ENCODE measurements at regions not wholly inside any gene's neighbourhood (a gene's known extent, or its start where the extent isn't known, plus 50 kb on each side); places are given as distances from the start of the nearest gene placed in this dataset.
A peak's percentile ranks its signal among the peaks of the same experiment; 100 is the strongest.

DNA sequence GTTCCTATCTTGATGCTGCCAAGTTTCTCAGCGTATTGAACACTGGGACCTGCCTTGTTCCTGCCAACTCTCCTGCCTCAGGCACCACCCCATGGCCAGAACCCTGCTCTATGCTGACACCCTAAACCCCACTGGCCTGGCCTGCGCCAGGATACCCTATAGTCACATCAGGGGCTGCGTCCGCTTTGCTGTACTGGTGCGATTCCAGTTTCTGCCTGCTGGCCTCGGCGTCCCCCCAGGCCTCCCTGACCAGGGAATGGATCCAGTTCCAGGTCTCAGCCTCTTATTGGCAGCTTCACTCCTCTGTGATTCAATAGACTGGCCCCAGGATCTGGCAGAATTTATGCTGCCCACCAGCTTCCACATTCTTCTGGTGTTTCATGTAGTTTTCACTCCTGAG is 55.0 kb downstream of the GPR6 start:
- no peak for DNase-seq (ENCODE audit: low read depth in 2 of 3, low spot score in 2 of 3)

DNA sequence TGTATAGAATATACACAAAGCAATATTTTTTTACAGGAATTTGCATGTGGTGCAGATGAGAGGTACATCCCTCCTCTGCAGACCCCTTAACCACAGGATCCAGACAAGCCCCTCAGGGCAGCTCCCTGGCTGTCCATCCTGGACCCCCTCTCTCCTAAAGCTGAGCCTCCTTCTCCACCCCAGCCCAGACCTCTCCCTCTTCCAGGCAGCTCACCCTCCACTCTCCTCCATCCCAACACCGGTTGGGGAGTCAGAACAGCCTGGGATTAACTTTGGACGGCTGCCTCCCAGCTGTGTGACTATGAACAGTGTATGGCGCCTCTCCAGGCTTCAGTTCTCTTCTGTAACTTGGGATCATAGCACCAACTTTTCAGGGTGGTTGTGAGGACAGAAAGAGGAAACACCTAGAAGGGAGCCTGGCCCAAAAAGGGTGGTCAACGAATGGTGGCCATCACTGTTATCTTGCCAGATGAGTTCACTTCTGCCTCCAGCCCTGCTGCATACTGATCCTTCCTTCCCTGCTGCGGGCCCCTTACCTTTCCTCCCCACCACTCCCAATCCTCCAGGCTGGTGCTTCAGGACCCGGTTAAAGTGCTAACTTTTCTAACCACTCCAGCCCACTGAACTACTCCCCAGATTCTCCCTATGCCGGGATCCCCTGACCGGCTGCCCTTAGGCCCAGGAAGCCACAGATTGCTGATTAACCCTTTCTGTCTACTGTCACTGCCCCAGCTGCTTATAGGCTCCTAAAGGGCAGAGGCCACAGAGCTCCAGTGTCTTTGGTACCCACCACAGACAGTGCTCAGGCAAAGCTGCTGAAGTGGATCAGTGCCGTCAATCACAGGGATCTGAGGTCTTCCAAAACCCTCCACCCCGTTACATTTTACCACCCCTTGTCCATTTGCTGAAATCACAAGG is 55.9 kb downstream of the GPR6 start:
- DNase-seq (ENCODE audit: low read depth in 2 of 3, low spot score in 2 of 3), result no peak

DNA sequence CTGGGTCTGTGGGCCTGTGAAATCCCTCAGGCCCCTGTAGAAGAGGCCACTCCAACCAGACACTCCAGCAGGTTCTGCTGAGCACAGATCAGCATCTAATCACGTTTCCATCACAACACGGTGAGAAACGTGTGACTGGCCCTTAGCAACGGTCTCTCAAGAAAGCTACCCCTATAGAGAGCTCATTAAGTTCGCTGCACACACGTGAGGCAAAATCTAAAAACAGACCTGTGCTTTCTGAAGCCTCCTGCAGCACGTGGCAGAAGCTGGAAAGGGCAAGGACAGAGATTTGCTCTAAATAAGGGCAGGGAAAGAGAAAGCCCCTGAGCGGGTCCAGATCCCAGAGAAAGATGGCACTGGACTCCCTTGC is 56.5 kb downstream of the GPR6 start:
- DNase-seq (ENCODE audit: low read depth in 2 of 3, low spot score in 2 of 3), result no peak

DNA sequence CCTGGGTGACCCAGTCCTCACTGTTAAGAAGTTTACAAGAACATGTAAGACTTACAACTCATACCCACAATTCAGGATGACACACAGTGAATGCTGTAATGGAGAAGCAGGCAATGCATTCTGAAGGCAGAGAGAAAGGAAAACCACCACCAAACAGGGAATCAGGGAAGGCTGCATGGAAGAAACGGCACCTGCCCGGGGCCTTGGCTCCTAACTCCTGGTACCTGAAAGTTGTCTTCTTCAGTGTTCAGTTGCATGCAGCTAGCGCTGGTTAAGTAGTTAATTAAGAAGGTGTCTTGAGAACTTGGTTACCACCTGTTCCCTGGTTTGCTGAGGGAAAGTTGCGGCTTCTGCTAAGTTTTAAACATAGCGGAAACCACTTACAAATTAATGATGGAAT is 57.2 kb downstream of the GPR6 start:
- DNase-seq (ENCODE audit: low read depth in 2 of 3, low spot score in 2 of 3), result no peak

DNA sequence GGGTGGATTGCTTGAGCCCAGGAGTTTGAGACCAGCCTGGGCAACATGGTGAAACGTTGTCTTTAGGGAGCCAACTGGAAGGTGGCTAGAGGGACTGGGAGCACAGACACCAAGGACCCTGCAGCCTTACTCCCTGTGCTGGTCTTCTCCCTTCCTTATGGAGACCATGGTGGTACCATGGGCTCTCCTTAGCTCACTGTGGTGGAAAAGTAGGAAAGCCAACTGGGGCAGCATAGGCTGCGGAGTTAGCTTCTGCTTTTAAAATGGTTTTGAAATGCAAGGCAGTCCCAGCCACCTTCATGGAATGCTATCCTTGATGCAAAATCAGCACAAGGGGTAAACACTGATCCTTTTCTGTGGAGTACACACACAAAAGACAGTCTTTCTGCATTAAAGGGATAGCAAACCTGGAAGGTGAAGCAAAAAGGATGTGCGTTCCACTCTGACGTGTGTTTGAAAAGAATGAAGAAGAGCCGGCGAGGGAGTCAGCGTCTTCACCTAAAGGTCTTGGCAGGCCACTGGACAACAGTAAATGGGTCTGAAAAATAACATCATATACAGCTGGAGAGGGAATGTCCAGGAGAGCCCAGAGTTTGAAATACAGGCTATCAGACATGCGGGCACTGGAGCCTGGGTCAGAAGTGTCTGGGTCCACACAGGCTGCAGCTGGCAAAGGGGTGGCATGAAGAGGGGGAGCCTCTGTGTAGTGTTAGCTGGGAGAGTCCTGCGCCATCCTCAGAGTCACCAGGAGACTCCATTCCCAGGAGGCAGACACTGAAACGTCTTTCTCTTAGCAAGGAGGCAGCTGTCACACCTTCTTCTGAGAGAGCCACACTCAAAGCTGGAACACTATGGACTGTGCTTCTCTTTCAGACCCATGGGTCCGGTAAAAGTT is 58.5 kb downstream of the GPR6 start:
- no peak for DNase-seq (ENCODE audit: low read depth in 2 of 3, low spot score in 2 of 3)

DNA sequence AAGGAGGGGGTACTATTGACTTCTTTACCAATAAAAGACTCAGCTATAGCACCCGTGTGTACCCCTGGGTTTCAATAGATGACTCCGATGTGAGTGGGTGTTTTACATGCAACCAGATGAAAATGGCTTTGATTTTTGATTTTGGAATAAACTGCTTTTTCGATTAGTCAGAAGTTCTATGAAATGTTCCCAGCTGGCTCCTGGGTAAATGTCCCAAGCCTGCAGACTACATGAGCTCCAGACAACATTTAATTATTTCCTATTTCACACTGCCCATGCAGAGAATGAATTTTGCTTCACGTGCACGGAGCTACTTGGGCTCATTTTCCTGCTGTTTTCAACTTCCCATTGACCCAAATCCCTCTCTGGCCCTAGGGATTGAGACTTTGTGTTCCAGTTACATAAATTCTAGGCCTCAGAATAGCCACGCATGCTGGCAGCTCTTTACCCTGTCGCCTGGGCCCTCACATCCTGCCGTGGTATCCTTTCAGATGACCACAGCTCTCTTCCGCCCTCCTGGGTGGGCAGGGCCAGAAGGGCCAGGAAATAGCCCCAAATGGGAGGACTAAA is 59.7 kb downstream of the GPR6 start:
- no peak for DNase-seq (ENCODE audit: low read depth in 2 of 3, low spot score in 2 of 3)

DNA sequence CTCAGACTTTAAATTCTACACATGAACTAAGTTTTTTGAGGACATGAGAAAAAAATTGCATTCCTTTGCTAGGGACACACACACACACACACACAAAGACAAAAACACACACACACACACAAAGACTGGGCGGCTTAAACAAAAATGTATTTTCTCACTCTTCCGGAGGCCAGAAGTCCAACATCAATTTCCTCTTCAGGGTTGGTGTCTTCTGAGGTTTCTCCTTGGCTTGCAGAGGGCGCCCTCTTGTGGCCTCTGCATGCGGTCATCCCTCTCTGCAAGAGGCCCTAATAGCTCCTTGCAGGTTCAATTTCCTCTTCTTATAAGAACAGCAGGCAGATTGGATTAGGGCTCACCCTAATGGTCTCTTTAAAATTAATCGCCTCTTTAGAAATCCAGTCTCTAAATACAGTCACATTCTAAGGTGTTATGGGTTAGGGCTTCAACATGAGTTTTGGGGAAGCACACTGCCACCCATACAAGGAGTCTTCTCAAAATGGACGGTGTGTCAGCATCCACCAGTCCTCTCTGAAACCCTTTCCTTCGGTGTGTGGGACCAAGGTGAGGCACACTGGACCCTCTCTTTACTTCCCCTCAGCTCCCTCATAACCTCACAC is 61.4 kb downstream of the GPR6 start:
- peak; percentile 48 to 69 (median 59) for DNase-seq (ENCODE audit: low read depth in 2 of 3, low spot score in 2 of 3)

DNA sequence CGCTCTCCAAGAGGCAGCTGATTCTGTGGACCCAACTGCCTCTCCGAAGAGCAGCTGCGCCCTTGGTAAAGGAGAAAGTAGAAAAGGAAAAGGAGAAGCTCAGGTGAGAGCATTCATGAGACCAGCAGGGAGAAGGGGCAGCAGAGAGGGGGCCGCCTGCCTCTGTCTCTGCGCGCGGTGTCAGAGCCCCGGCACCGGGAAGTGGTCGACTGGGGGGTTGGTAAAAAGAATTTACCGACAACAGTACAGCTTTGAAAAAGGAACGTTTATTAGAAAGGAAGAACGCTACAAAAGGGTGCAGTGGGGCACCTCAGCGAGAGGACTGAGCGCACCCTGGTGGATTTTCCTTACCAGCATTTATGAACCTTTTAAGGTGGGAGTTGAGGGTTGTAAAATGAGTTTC is 61.9 kb downstream of the GPR6 start:
- peak in 2 of 3 experiments; percentile 25 to 31 for DNase-seq (ENCODE audit: low read depth in 2 of 3, low spot score in 2 of 3)

DNA sequence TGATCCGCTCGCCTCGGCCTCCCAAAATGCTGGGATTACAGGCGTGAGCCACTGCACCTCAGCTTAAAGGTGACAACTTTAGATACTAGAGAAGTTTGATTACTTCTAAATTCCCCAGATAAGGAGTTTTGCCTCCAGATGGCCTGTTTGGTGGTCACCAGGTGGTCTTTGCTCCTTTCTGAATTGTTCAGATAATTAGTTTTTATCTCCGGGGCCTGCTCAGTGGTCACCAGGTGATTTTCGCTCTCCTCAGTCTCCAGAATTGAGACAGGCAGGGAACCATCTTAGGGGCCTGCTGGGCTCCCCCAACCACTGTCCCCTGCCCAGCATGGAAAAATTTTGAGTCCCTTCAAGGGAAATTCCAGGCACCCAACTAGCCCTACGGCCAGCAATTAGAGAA is 62.6 kb downstream of the GPR6 start:
- DNase-seq (ENCODE audit: low read depth in 2 of 3, low spot score in 2 of 3), result no peak

DNA sequence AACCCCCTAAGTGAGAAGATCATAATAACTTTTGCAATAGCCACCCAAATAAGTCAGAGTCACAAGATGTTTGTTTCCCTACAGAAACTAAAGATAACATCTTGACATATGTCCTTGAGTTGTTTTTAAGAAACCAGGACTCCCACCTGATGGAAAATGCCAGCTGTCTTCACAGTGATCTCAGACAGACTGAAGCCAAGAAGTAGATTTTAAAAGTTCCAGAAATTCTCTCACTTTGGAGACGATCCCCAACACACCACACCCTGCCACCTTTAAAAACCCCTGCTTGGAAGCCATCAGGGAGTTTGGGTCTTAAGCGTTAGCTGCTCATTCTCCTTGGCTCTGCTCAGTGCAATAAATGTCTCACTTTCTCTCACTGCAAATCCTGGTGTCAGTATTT is 63.0 kb downstream of the GPR6 start:
- DNase-seq (ENCODE audit: low read depth in 2 of 3, low spot score in 2 of 3), result no peak

DNA sequence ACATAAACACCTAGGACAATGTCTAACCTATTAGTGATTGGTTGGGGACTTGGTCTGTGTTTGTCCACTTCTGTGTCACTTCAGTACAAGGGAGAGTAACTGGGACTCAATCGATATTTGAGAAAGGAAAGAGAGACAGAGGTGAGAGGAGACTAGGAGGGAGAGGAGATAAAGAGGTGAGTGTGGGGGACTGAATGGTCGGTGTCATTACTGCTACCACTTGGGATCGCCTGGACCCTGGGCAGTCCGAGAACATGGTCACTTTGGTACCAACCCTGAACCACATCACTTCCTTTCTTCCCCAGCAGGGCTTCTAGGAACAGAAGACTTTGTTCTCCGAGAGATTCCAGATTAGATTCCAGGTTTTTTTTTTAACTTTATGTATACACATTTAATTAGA is 63.7 kb downstream of the GPR6 start:
- DNase-seq (ENCODE audit: low read depth in 2 of 3, low spot score in 2 of 3), result no peak

DNA sequence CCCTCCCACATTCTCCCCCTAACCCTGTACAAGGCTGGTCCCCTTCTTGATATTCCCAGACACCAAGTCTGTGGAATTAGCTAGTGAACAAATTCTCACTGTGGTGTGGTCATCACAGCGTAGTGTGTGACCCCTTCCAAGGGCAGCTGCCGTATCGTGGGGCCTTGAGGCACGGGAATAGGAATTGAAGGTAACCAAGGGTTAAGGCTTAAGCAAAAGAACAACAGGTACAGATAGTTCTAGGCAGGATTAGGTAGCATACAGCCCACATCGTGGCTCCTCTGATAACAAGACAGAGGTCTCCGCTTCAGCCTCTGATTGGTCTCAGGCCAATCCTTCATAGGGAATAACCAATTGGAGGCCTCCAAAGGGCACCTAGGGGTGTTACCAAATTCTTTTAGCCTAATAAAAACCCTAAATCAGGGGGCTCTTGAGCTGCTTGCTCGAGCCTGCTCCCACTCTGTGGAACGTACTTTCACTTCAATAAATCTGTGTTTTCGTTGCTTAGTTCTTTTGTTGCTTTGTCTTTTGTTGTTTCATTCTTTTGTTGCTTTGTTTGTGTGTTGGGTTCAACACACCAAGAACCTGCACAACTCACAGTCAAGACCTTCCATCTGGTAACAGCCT is 64.7 kb downstream of the GPR6 start:
- no peak for DNase-seq (ENCODE audit: low read depth in 2 of 3, low spot score in 2 of 3)

DNA sequence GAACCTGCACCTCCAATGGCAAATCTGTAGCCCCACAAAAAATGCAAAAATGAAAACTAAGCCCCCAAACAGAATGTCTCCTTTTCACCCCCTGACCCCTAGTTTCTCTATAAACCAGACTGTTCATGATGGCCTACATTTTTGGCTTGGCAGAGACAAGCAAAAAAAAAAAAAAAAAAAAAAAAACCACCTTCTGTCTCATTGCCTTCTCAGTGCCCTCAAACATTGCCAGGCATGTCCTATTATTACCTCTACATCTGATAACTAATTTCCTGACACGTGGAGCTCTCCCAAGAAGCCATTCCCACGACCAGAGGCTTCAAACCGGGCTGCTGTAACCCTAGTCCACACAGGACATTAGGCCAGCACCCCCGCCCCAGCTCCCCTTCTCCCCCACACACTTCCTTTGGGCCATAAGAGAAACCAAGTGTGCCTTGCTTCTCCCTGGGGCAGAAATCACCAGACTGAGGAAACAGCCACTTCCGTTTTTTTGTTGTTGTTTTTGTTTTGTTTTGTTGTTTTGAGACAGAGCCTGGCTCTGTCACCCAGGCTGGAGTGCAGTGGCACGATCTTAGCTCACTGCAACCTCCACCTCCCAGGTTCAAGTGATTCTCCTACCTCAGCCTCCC is 65.4 kb downstream of the GPR6 start:
- no peak for DNase-seq (ENCODE audit: low read depth in 2 of 3, low spot score in 2 of 3)

DNA sequence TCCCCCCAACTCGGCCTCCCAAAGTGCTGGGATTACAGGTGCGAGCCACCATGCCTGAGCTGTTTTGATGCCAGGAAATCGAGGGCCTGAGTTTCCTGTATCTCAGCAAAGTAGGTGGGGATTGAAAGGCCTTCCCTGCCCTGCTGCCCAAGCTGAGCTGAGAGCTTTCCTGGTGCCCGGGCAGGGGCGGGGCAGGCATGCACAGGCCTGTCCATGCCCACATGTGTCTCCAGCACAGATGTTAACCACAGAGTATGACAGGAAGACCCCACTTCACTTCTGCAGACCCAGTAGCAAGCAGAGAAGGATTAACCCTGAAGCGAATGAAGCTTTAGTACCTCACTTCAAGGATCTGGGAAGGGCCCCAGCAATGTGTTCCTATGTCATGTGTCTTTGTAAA is 66.0 kb downstream of the GPR6 start:
- no peak for DNase-seq (ENCODE audit: low read depth in 2 of 3, low spot score in 2 of 3)

DNA sequence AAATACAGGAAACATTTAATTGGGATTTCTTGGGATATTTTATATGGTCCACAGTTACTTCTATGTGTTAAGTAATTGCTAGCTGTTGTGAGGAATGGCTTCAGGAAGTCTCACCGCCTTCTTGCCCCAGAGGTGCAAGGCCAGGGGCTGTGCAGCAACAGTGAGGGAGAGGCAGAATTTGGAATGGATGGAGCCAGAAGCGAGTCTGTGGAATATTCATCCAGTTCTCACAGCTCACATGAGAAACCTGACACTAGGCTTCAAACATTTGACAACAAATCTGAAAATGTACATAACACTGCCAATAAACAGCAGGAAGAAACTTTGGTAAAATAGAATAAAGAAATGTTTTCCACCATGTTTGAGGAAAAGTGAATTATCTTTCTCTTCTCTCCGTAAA is 66.5 kb downstream of the GPR6 start:
- no peak for DNase-seq (ENCODE audit: low read depth in 2 of 3, low spot score in 2 of 3)

DNA sequence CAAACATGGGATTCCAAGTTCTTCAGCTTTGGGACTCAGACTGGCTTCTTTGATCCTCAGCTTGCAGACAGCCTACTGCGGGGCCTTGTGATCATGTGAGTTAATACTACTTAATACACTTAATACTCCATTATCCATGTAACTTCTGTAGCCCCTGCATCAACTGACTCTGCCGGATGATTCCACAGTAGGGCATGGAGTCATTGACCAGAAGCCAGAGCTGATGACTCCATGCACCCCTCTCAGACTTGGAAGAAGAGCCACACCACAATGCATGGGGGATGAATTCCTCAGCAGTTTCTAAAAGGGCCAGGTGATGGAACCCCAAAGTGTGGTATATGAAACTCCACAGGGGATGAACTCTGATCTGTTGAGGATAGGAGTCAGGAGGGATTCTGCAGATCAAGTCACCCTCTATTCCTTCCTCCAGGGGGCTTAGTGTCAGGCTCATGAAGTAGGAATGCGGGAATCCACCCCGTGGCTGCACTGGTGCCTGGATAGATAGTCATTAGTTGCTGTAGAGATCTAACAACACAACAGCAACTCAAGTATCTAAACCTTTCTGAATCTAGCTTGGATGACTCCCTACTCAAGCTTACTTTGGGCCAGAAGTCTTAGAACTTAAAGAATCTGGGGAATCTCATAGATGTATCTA is 70.2 kb downstream of the GPR6 start:
- no peak for DNase-seq (ENCODE audit: low read depth in 2 of 3, low spot score in 2 of 3)

DNA sequence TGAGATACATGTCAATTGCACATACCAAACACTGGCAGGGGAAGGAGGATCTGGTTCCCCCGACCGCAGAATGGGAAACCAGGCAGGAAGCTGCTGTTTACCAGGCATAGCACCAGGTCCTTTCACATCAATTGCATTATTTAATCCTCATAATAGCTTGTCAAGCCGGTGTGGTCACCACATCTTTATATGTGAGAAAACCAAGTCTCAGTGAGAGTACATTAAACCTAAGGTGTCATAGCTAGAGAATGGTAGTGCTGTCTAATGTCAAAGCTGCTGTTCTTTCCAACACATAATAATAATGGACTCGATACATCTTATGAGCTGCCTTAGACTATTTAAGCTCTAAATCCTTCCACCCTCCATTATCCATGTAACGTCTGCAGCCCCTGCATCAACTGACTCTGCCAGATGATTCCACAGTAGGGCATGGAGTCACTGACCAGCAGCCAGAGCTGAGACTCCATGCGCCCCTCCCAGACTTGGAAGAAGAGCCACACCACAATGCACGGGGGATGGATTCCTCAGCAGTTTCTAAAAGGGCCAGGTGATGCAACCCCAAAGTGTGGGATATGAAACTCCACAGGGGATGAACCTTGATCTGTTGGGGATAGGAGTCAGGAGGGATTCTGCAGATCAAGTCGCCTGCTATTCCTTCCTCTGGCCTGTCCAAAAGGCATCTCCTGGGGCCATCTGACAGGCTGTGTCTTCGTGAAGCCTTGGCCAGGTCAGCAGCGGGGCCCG is 71.8 kb downstream of the GPR6 start:
- no peak for DNase-seq (ENCODE audit: low read depth in 2 of 3, low spot score in 2 of 3)

Data from activated CD8-positive, alpha-beta memory T cell treated with anti-CD3 and anti-CD28 coated beads for 48 hours (primary cell).